Occipital lobe (tissue), 1 donor: ENCODE measurements at regions not wholly inside any gene's neighbourhood (a gene's known extent, or its start where the extent isn't known, plus 50 kb on each side); places are given as distances from the start of the nearest gene placed in this dataset.

Experiments used
- DNase-seq: peaks from one replicate; lab custom pipeline; 2025; lab: John Stamatoyannopoulos, UW

- no peak for DNase-seq
Measured at GRCh38 chr18:22623513-22623912, 205.8 kb upstream of the CTAGE1 start.

- no peak for DNase-seq
Measured at GRCh38 chr18:22624176-22624575, 206.5 kb upstream of the CTAGE1 start.

- DNase-seq: no peak
Measured at GRCh38 chr18:22625406-22625805, 207.7 kb upstream of the CTAGE1 start.

DNA sequence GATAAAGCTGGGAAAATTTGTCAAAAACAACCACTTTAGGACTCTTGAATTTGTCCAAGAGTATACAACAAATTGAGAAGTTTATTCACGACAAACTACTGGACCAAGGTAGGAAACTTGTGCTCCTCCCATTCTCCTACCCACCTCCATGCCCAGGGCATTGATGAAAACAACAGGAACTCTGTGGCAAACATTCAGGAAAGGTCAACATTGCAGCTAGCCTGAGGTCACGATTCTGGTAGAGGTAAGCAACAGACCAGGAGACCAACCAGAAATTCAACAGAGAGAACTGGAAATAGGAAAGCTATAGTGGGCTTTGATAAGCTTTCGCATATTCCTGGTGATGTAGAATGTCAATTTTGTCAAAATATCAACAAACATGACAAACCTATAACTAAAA lies 209.1 kb upstream of the CTAGE1 start:
- DNase-seq: no peak

DNA sequence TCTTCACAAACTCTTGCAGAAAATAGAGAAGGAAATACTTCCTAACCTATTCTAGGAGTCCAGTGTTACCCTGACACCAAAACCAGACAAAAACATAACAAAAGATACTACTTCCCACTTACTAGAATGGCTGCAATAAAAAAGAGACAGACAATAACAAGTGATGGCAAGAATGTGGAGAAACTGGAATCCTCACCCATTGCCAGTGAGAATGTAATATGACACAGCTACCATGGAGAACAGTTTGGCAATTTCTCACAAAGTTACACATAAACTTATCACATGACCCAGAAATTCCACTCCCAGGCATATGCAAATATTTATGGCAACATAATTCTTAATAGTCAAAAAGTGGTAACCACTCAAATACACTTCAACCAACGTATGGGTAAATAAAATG lies 209.8 kb upstream of the CTAGE1 start:
- no peak for DNase-seq

DNA sequence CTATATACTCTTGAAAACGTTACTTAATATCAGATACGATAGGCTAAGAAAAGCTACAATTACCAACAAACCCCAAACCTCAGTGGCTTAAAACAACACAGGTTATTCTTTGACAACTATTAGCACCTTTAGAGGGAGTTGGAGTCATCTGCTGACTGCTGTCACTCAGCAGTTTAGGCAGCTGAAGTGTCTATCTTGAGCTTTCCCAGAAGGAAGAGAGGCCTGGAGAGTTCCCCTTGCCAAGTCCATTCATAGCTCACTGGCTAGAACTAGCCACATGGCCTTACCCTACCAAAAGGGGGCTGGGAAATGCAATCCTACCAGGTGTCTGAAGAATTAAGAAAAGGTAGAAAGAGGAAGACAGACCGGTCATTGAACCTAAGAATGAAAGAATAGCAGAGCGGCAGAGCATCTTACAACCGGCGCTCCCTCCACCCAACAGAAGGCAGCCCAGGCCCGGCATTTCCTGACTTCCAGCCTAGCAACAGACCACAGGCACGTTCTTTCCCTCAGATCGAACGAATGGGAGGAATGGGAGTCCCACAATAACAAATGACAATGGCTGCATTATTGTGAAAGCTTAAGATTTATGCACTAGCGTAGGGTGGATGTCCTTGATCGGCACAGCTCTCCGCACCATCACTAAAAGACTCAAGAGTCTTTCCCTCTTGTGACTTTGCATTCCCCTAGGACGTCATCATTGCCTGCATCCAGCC lies 211.2 kb upstream of the CTAGE1 start:
- no peak for DNase-seq

GRCh38 chr18:22630980-22631379 lies 213.3 kb upstream of the CTAGE1 start:
- no peak for DNase-seq

DNA sequence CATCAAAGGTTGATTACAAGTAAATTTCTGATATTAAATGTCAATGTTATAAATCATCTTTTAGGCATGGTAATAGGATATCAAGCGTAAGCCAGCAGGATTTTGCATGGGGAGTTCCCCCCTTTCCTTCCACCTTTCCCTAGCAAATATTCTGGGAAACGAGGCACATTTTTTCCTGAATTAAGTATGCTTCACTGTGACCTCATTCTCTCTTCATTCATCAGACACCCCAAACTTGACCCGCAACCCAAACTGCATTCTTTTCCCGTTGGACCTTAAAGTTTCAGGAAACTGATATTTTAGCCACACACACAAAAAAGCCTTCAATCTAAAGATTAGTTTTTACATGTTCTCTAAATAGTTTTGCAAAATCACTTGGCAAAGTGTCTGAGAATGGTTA lies 214.5 kb upstream of the CTAGE1 start:
- DNase-seq: no peak

DNA sequence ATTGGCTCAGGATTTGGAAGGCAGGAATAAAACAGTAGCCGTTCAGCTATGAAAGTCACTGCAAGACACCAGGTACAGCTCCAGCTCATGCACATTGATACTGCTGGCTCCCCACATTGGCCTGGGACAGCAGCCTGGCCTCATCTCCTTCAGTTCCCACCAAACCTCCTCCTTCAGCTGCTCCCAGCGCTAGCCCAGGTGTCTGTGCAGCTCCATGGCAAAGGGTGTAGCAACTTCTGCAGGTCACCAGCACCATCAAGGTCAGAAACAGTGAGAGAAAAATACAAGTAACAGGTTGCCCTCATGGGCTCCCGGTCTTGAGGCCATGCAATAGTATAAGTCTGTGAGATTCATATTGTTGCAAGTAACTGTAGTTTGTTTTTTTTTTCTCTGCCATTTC lies 216.7 kb upstream of the CTAGE1 start:
- no peak for DNase-seq

DNA sequence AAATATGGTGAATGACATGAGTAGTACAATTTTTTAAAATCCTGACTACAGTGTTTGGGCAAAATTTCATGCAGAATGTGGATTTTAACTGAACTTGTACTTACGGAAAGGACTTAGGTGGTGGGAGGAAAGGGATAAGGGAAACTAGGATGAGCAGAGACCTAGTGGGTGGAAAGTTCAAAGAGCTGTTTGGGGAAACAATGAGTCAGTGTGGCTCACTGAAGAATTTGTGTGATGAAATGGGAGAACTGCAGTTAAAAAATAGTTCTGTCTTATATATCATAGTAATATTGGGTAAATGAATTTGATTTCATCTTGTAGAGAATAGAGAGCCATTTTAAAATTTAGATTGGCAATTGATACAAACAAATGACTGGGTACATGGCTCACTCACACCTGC lies 220.1 kb upstream of the CTAGE1 start:
- DNase-seq: no peak

DNA sequence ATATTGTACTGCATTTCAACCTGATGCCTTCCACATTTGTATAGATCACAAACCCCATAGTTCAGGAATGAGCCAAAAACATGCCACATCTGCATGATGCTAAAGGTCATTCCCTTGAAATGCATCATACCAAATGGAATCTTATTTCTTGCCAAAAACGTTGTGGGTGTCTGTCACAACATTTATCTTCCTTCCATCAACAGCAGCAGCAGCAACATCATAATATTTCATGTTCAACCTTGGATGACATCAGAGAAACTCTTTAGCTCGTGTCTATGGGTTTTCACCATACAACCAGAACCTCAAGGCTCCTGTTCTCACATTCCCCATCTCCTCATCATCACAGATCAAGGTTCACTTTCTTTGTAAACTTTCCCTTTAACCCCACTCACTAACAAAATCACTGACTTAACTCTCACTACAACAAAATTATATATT lies 221.3 kb upstream of the CTAGE1 start:
- DNase-seq: no peak

DNA sequence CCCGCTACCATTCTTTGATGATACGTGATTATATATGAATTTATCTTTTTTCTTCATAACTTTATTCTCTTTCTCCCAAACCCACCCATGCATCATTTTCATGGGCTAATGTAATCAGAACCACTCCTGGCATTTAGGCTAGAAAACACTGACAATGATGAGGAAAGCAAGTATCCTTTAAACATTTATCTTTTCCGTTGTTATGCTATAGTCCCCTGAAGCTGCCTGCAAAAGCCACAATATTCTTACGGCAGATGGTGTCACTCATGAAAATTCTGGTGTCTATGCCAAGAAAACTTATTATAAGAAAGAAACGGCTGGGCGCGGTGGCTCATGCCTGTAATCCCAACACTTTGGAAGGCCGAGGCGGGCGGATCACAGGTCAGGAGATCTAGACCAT lies 221.8 kb upstream of the CTAGE1 start:
- DNase-seq: no peak

GRCh38 chr18:22640281-22640842 lies 222.6 kb upstream of the CTAGE1 start:
- DNase-seq: no peak

DNA sequence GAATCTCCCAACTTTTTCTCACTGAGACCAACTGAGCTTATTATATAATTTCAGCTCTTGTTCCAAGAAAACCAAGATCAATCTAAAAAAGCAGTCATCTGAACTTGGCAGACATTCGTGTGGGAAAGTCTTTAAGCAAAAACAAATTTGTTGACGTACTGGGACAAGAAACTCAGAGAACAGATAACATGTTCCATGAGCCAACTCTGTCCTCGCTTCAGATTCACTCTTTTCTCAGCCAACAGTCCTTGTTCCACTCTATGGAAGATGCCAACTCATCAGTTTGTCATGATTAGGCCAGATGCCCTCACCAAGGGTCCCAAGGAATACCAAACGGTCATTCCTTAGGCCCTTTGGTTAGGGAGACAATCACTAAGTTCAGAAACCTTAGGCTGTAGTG lies 224.2 kb upstream of the CTAGE1 start:
- DNase-seq: no peak

DNA sequence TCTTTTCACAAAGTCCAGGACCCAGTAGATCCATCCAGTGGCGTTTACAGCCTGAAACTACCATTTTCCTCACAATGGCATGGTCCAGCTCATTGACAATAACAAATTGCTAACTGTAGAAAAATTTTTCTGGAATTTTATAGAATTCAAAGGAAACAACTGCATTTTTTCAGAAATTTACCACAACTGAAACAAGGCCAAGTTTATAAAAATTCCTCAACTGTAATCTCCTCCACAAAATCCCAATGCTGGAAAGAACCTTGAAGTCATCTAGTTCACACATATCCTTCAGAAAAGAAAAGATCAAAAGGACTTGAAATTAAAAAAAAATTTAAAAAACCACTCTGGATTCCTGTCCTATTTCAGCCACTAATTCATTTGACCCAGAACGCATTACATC lies 226.0 kb upstream of the CTAGE1 start:
- DNase-seq: no peak

- no peak for DNase-seq
Measured at GRCh38 chr18:22650247-22650646, 232.5 kb upstream of the CTAGE1 start.

DNA sequence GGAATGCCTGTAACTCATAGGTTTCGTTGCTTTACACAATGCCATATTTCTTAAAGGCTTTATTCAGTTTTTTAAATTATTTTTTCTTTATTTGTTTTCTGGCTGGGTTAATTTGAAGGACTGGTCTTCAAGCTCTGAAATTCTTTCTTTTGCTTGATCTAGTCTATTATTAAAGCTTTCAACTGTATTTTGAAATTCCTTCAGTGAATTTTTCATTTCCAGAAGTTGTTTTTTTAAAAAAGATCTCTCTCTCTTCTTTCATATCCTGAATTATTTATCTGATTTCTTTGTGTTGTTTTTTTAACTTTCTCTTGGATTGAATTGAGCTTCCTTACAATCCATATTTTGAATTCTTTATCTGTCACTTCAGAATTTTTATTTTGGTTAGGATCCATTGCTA lies 239.9 kb upstream of the CTAGE1 start:
- DNase-seq: no peak

DNA sequence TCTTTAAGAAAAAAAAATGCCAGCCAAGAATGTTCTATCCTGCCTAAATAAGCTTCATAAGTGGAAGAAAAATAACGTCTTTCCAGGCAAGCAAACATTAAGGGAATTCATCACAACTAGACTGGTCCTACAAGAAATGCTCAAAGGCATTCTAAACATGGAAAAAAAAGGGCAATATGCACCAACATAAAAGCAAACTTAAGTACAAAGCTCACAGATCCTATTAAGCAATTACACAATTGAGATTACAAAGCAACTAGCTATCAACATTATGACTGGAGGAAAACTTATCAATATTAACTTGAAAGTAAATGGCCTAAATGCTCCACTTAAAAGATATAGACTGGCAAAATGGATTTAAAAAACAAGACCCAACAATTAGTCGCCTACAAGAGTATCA lies 240.6 kb upstream of the CTAGE1 start:
- no peak for DNase-seq

- no peak for DNase-seq
Measured at GRCh38 chr18:22663378-22663777, 245.7 kb upstream of the CTAGE1 start.

- no peak for DNase-seq
Measured at GRCh38 chr18:22666411-22666940, 248.8 kb upstream of the CTAGE1 start.

- DNase-seq: no peak
Measured at GRCh38 chr18:22667156-22667555, 249.4 kb upstream of the CTAGE1 start.

GRCh38 chr18:22667616-22668422 lies 250.1 kb upstream of the CTAGE1 start:
- no peak for DNase-seq

- no peak for DNase-seq
Measured at GRCh38 chr18:22668496-22668895, 250.8 kb upstream of the CTAGE1 start.
